IPS DF 4.7 (cell line): ENCODE measurements at regions not wholly inside any gene's neighbourhood (a gene's known extent, or its start where the extent isn't known, plus 50 kb on each side); places are given as distances from the start of the nearest gene placed in this dataset.
"Not testable (repeated sequence)": the region's sequence is repeated elsewhere in the genome, so short reads cannot be mapped to it uniquely, and the experiment has no call there.

Experiments used
- DNase-seq: peaks from one replicate; pipeline ENCODE4 v3.0.0-alpha.2; 2013; ENCODE audit warnings: low spot score; ENCODE audit errors: extremely low read depth

DNA sequence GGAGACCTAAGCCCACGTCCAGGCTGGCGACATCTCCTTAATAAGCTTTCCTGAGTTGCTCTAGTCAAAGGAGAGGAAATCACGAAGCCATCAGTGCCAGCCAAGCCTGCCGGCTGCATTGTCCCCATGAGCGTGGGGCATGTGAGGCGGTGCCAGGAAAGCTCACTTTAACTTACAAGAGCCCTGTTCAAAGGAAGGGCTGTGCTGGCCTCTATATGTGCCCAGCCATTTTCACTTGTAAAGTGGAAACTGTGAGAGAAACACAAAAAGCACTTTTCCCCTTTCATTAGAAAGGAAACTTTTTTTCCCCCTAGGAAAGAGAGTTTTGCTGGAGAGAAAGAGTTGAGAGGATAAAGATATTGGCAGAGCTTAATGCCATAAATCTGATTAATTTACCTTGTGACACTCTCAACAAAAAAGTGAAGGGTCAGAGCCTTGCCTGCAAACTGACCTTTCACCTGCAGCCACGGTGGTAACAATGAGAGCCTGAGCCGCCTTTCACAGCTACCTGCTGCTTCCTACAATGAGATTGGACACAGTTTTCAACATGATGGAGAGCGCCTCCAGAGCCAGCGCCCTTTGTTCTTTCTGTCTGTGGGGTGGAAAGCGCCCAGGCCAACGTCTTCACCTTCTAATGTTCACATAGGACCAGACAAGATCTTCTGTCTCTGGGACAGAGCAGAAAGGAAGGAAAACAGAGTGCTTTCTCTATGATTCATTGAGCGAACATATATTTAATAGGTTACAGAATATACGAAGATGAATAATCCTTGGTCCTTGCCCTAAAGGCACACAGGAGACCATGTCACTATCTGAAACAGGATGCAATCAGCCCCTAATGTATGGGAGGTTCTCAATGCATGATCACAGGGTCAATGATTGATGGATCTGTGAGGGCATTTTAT is 233.1 kb upstream of the HES1 start:
- no peak for DNase-seq

DNA sequence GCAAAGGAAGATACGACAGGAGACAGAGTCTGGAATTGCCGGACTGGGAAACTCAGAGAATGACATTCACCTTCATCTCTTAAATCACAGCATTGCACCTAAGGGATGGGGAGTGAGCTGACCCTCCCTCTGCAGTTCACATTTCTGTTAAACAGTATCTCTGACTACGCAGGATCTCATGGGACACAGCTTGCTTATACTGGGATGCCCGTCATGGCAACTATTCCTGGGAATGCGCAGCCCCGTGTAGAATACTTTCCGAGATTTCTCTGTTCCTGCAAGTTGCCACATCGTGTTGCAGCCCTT is 232.5 kb upstream of the HES1 start:
- DNase-seq: no peak

DNA sequence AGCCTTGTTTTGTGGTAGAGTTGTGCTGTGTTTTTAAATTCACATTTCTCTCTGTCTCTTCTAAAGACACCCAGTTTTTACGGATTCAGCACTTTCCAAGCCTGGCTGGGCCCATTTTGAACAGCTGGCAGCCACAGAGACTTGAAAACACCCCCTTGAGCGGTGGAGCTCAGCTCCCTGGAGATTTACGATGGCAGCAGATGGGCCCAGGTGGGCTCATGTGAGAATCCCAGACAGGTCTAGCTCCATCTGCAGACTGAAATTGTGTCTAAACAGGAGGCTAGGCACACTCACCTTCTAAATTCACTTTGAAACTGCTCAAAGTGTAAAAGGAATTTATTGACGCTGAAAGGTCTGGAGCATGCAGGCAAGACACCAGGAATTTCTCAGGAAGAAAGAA is 232.0 kb upstream of the HES1 start:
- DNase-seq: no peak

DNA sequence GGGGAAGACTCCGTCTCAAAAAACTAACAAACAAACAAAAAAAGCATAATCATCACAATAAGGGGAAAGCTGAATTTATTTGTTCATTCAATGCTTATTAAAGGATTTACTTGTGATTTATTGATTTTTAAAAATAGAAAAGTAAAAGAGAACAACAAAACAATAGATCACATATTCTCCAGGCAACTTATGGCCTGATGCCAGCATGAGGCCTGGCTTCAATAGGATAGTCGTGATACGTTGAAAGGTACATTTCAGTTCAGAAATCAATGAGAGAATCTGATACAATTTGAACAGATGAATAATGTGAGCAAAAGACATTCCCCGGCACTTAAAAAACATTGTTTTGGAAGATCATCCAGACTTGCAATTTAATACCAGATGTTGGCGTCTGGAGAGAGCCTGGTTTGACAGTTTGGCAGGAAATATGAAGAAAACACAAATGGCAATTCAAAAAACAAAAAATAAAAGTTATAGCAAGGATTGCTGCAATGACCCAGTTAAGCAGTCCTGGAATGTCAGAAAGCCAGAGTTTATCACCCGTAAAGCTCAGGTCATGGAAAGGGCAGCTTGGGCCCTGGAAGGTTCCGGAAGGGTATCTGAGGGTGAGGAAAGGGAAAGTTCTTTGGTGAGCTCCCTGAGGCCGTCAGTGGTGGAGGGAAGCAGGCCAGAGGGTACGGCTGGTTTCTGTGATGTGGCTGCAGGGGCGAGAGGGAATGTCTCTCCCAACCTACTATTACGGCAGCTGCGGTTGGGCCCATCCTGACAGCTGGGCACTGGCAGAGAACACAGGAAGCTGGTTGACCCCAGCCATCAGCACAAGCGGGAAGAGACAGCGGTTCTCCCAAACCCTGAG is 230.2 kb upstream of the HES1 start:
- DNase-seq: no peak

DNA sequence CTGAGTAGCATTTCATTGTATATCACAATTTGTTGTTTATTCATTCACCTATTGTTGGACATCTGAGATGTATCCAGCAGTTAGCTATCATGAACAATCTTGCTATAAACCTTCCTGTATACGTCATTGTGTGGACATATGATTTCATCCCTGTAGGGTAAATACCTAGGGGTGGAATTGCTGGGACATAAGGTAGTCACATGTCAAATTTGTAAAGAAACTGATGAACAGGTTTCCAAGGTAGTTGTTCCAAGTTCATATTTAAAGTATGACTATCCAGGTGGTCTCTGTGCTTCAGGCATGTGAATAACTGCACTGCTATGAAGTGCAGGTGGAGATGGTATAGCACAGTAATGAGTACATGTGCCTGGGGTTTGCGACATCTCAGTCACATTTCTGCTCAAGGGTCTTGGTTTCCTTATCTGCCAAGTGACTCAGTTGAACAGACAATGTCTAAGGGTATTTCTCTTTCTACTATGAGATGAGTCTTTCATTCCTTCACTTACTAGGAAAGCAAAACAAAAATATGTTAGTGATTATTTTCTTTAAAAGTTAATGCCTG is 229.0 kb upstream of the HES1 start:
- no peak for DNase-seq

DNA sequence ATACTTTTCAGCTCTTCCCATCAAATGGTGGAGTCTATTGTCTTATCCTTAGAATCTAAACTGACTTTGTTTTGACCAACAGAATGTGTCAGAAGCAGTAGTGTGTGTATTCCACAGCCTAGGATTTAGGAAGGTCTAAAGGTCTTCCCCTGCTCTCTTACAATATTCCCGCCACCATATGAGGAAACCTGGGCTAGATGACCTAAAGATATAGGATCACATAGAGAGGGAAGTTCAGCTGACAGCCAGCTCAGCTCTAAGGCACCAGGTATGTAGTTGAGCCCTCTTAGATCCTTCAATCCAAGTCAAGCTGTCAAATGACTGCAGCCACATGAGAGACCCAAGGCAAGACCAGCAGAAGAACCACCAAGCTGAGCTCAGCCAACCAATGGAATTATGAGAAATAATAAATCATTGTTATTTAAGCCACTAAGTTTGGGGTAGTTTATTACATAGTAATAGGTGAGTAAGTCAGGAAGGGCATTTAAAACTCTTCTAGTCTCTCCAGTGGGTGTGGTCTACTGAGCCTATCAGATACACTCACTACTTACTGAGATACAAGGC is 227.7 kb upstream of the HES1 start:
- no peak for DNase-seq

DNA sequence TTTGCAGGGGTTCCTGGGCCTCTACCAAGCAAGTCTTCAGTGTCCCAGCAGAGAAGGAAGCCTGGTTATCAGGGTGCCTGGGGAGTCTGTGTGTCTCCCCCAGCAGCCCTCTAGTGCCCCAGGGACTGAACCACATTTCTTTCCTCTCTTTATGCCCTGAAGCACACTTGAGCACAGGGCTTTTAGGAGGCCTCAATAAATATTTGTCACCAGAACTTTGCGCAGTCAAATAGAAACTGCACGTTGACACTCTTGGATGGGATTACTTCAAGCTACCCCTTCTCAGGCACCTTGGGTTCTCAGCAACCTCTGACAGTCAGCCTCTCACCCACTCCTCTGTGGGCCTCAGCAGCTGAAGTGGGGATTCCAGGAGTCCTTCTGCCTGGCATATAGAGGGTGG is 226.6 kb upstream of the HES1 start:
- DNase-seq: no peak

DNA sequence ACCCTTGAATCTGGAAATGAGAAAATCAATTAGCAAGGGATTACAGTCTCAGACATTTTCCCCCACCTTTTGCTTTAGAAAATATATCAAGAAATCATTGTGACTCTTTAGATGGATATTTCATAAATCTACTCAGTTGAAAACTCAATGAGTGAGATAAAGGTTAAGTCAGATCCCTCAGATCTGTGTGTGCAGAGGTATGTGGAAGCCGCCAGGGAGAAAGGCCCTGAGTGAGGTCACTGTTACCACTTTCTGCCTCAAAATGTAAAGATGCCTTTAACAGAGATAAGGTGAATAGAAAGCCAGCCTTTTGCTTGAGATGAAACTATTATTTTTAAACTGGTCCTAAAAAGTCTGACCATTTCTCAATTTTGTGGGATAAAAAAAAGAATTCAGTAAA is 225.6 kb upstream of the HES1 start:
- DNase-seq: no peak

DNA sequence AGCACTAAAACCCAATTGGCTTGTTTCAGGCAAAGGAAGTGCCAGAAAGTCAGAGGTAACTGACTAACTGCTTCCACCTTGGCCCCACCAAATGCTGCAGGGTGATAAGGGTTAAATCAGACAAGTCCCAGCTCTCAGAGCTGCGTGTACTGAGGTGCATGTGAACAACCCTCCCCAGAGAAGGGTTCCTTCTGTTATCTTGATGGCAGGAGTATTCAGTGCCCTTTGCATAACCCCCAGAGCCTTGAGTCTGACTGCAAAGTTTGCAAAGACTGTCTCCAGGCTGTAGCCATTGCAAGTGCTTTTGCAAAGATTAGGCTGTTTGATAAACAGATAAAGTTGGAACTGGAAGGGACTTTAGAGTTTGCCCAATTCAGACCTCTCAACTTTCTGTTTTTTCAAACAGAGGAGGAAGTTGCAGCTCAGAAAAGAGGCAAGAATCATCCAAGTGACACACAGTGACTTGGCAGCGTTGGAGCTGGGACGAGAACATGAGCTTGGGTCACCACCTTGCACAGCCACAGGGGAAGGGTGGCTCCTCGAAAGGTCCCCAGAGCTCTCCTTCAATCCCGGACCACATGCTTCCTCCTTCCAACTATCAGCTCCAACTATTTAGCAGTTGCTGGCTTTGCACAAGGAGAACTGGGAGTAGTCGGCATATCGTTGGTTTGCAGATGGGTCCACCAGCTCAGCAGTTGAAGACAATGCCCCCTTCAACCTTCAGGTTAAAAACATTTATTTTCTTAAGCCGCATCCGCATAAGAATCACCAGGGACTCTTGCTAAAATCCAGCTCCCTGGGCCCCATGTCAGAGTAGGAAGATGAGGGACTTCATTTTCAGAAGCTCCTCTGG is 224.8 kb upstream of the HES1 start:
- no peak for DNase-seq

DNA sequence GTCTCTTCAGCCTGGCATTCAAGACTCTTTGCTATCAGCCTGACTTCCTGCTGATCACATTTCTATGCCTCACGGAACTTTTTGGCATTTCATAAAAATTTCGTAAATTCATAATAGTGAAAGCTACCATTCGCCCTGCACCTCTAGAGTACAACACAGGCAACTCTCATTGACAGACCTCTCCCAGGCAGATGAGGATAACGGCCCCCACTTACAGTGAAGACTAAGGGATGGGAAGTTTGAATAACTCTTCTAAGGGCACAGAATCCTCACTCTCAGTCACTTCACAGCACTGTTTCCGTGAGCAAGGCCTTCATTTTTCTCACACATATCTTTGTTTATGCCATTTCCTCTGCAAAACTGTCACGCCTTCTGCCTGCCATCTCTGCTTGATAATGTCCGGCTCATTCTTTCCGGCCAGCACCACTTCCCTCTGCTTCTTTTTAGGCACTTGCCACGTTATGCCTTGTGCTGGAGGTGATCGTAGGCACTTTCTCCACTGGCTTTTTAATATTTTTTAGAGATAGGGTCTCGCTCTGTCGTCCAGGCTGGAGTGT is 224.1 kb upstream of the HES1 start:
- no peak for DNase-seq

DNA sequence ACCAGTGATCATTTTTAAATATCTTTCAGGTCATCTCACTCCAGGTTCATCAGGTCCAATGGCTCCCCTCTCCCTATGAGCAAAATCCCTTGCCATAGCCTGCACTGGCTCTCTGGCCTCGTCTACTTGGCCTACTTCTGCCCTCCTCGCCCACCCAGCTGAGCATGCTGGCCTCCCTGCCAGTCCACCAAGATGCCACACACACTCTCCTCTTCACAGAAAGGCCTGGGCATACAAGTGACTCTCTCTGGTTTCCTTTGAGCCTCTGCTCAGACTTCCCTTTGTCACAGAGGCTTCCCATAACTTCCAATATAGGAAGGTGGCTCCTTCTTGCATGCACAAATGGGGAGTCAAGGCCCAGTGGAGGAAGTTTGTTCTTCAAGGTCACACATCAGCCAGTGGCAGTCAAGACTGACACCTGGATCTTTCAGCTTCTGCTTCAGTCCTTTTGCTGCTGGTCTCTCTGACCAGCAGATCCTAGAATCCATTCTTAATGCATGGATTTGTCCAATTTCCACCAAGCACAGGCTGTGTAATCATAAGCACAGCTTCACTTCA is 223.2 kb upstream of the HES1 start:
- no peak for DNase-seq

DNA sequence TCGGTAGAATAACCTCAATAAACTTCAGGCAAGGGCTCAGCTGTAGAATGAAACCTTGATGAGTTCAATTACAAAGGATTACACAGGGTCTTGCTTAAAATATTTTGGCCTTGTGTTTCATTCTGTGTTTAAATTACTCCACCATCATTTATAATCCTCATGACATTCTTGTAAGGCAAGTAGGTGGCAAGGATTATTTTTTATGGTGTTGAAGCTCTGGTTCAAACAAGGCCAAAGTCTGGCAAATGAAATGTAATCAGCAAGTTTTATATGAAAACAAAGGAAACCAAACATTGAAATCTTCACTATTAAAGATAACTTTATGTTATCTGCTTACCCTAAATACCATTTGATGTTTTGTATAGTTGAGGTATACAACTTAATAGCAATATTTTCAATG is 221.3 kb upstream of the HES1 start:
- no peak for DNase-seq

DNA sequence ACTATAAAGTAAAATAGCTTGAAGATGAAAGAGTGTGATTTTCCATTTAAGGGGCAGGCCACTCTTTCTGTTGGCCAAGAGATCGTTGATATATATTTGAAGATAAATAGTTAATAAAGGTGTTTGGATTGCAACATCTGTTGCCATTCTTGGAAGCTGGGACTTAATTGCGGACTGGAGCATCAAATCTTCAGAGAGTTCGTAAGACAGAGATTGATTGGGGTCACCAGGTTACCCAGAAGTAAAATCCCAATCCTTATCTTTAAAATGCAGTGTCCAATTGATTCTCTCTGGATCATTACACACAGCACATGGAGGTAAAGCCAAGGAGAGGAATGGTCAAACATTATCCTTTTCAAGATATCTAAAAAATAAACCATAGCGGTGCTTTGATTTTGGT is 220.8 kb upstream of the HES1 start:
- no peak for DNase-seq

DNA sequence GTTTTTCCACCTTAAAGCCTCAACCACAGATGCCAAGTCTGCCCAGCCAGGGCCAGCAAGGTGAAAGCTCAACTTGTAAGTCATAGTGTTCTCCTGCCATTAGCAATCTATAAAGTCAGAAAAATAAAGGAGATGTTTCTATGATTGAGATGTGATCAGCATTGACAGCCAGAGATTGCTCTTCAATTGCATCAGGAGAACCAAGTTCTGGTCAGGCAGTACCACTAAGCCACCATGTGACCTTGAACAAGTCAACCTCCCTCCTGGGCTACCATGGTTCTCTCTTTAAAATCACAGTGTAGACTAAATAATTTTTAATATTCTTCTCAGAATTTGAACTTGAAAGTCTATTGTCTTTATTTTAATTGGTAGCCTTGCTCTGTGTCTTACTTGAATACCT is 220.3 kb upstream of the HES1 start:
- DNase-seq: no peak

DNA sequence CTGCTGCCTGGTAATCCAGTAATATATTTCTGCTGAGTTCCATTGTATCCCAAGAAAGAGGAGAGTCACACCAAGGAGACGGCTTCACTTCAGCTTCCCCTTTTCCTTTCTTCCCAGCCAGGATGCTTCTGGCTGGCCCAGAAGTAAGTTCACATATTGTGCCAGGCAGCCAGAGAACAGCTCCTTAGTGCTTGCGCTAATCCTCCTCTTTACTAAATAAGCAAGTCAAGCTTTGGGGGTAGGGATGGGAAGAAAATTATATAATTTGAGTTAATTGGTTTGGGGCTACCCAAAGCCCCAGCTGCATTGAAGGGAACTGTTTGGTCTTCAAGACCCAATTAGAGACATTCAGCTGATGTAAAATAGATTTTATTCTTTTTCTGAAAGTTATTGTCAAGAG is 218.8 kb upstream of the HES1 start:
- no peak for DNase-seq

DNA sequence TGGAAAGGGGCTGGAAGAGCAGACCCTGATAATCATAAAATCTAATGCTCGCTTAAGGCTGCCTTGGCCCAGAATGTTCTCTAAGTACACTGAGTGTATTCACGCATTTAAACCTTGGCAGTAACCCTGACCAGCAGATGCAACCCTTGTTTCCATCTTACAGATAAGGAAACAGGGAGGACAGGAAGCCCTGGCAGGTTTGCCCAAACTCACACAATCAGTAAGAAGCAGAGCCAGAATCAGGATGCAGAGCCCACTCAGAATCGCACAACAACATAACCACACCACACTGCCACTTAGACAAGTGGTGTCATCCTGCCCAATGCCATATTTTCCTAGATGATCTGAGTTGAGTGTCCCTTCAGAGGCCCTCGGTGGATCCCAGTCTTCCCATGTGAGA is 214.5 kb upstream of the HES1 start:
- DNase-seq: no peak

DNA sequence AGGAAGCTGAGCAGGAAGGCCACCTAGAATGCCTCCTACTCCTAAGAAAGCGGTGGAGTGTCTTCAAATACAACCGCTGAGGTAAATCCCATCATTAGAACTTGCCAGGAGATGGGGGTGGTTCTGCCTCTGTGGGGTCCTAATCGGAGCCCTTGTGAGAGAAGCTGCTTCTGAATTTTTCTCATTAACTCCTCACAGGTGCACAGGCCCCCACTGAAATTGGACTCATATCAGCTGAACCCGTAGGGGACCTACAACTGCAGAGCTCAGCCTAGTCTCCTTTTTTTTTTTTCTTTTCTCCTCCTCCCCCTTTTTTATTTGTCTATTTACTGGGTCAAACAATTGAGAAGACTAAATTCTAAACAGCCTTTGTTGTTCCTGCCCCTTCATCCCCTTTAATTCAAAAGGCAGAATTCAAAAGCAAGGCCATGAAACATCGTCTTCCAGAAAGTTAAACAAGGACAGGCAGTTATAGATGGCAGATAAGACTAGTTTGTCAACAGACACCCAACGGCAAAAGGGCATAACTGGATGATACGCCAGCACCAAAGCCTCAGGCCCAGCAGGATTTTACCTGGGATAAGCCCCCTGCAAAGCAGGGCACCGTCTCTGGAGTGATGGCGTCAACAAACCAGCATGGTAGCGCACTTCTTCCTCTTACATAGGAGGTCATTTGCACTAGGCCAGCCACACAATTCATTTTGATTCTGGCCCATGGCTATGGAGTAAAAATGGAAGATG is 213.7 kb upstream of the HES1 start:
- no peak for DNase-seq

DNA sequence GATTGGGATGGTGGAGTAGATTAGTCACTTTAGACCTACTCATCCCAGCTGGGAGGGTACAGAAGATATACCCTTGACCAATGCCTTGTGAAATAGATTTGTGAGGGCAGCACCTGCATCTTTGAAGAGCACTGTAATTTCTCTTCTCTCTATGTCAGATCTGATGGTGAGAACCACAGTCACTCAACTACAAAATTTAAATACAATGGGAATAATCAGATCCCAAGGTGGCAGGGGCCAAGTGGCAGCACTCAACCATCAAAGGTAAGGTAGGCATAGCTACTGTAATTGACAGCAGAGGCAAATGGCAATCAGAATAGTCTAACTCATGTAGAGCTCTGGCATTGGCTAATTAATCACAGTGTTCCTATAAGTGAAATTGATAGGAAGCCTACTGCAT is 212.0 kb upstream of the HES1 start:
- DNase-seq: not testable (repeated sequence)

DNA sequence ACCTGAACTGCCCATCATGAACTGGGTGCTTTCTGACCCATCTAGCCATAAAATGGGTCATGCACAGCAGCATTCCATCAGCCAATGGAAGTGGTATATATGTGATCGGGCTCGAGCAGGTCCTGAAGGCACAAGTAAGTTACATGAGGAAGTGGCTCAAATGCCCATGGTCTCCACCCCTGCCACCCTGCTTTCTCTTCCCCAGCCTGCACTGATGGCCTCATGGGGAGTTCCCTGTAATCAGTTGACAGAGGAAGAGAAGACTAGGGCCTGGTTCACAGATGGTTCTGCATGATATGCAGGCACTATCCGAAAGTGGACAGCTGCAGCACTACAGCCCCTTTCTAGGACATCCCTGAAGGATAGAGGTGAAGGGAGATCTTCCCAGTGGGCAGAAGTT is 209.9 kb upstream of the HES1 start:
- not testable (repeated sequence) for DNase-seq
